ENCODE measurements at regions not wholly inside any gene's neighbourhood (a gene's known extent, or its start where the extent isn't known, plus 50 kb on each side); places are given as distances from the start of the nearest gene placed in this dataset.

- TF ChIP-seq CTCF (IDR thresholded peaks at IDR 0.05) (no peak), POLR2A (IDR thresholded peaks at IDR 0.05) (no peak)
Measured at GRCh38 chr7:19368491-19368925, 223.3 kb upstream of the FERD3L start.

Data from right lobe of liver (tissue), 4 donors.